Lower leg skin (tissue), 3 donors: ENCODE measurements at regions not wholly inside any gene's neighbourhood (a gene's known extent, or its start where the extent isn't known, plus 50 kb on each side); places are given as distances from the start of the nearest gene placed in this dataset.

Source experiments
- POLR2A ChIP-seq, 2 donors: fragments of 450-650 bp; IDR thresholded peaks; one replicate each; pipeline ENCODE4 v1.6.1; 2016 to 2017; ENCODE audit warnings: antibody characterized with exemption in 2 of 2, mild to moderate bottlenecking in 1 of 2, moderate library complexity in 1 of 2
- TF ChIP-seq, protein P1 (sequence below), 3 donors: fragments of 450-650 bp; IDR thresholded peaks; one replicate each; pipeline ENCODE4 v1.5.1; 2016; ENCODE audit warnings: antibody characterized with exemption in 3 of 3, mild to moderate bottlenecking in 3 of 3, moderate library complexity in 2 of 3

DNA sequence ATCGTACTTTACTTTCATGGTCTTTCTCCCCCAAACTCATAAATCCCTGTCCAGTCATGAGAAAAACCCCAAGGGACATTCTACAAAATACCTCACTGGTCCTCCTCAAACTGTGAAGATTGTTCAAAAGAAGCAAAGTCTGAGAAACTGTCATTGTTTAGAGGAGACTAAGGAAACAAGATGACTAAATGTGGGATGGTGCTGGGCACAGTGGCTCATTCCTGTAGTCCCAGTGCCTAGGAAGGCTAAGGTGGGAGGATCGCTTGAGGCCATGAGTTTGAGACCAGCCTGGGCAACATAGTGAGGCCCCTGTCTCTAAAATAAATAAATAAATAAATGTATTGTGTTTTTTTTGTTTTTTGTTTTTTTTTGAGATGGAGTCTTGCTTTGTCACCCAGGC lies 74.2 kb upstream of the SCAF11 start:
- TF ChIP-seq, protein P1, sequence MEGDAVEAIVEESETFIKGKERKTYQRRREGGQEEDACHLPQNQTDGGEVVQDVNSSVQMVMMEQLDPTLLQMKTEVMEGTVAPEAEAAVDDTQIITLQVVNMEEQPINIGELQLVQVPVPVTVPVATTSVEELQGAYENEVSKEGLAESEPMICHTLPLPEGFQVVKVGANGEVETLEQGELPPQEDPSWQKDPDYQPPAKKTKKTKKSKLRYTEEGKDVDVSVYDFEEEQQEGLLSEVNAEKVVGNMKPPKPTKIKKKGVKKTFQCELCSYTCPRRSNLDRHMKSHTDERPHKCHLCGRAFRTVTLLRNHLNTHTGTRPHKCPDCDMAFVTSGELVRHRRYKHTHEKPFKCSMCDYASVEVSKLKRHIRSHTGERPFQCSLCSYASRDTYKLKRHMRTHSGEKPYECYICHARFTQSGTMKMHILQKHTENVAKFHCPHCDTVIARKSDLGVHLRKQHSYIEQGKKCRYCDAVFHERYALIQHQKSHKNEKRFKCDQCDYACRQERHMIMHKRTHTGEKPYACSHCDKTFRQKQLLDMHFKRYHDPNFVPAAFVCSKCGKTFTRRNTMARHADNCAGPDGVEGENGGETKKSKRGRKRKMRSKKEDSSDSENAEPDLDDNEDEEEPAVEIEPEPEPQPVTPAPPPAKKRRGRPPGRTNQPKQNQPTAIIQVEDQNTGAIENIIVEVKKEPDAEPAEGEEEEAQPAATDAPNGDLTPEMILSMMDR (IDR thresholded peaks at IDR 0.05), result no peak
- no peak for TF ChIP-seq POLR2A (IDR thresholded peaks at IDR 0.05)
